ENCODE measurements at regions not wholly inside any gene's neighbourhood (a gene's known extent, or its start where the extent isn't known, plus 50 kb on each side); places are given as distances from the start of the nearest gene placed in this dataset.

- TF ChIP-seq, protein P1, sequence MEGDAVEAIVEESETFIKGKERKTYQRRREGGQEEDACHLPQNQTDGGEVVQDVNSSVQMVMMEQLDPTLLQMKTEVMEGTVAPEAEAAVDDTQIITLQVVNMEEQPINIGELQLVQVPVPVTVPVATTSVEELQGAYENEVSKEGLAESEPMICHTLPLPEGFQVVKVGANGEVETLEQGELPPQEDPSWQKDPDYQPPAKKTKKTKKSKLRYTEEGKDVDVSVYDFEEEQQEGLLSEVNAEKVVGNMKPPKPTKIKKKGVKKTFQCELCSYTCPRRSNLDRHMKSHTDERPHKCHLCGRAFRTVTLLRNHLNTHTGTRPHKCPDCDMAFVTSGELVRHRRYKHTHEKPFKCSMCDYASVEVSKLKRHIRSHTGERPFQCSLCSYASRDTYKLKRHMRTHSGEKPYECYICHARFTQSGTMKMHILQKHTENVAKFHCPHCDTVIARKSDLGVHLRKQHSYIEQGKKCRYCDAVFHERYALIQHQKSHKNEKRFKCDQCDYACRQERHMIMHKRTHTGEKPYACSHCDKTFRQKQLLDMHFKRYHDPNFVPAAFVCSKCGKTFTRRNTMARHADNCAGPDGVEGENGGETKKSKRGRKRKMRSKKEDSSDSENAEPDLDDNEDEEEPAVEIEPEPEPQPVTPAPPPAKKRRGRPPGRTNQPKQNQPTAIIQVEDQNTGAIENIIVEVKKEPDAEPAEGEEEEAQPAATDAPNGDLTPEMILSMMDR (IDR thresholded peaks at IDR 0.05; ENCODE audit: poor library complexity, severe bottlenecking) = no peak
- TF ChIP-seq EP300 (conservative IDR thresholded peaks at IDR 0.05; ENCODE audit: poor library complexity, severe bottlenecking) (no peak), POLR2AphosphoS5 (IDR thresholded peaks at IDR 0.05) (no peak), RAD21 (conservative IDR thresholded peaks at IDR 0.05) (no peak), EZH2 (IDR thresholded peaks at IDR 0.05; ENCODE audit: borderline replicate concordance, insufficient read depth, low read length, poor library complexity, severe bottlenecking) (no peak)
- TF ChIP-seq, protein P2, sequence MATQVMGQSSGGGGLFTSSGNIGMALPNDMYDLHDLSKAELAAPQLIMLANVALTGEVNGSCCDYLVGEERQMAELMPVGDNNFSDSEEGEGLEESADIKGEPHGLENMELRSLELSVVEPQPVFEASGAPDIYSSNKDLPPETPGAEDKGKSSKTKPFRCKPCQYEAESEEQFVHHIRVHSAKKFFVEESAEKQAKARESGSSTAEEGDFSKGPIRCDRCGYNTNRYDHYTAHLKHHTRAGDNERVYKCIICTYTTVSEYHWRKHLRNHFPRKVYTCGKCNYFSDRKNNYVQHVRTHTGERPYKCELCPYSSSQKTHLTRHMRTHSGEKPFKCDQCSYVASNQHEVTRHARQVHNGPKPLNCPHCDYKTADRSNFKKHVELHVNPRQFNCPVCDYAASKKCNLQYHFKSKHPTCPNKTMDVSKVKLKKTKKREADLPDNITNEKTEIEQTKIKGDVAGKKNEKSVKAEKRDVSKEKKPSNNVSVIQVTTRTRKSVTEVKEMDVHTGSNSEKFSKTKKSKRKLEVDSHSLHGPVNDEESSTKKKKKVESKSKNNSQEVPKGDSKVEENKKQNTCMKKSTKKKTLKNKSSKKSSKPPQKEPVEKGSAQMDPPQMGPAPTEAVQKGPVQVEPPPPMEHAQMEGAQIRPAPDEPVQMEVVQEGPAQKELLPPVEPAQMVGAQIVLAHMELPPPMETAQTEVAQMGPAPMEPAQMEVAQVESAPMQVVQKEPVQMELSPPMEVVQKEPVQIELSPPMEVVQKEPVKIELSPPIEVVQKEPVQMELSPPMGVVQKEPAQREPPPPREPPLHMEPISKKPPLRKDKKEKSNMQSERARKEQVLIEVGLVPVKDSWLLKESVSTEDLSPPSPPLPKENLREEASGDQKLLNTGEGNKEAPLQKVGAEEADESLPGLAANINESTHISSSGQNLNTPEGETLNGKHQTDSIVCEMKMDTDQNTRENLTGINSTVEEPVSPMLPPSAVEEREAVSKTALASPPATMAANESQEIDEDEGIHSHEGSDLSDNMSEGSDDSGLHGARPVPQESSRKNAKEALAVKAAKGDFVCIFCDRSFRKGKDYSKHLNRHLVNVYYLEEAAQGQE (IDR thresholded peaks at IDR 0.05; ENCODE audit: borderline replicate concordance) = no peak
Measured at GRCh38 chr4:123090886-123091285, 168.5 kb upstream of the NUDT6 start.
